A673 (cell line): ENCODE measurements at regions not wholly inside any gene's neighbourhood (a gene's known extent, or its start where the extent isn't known, plus 50 kb on each side); places are given as distances from the start of the nearest gene placed in this dataset.
"Not testable (repeated sequence)": the region's sequence is repeated elsewhere in the genome, so short reads cannot be mapped to it uniquely, and the experiment has no call there.

ENCODE experiments used
- BruUV-seq: library from RNA; stranded (reverse); fragments of 400-500 nt; replicated peaks from 2 replicates; lab custom pipeline; 2021; lab: Mats Ljungman, UMichigan
- CTCF ChIA-PET: fragments of 300-600 bp; sonication (Branson Sonifier 250); formaldehyde crosslinking; loops from one replicate; lab custom pipeline; 2022; ENCODE audit warnings: antibody characterized with exemption; lab: Charles Lee
- POLR2A ChIA-PET: fragments of 300-600 bp; sonication (Branson Sonifier 250); formaldehyde crosslinking; loops from one replicate; lab custom pipeline; 2022; ENCODE audit warnings: antibody characterized with exemption; ENCODE audit not compliant: low non-redundant PET; lab: Charles Lee
- DNase-seq: peaks from one replicate; pipeline ENCODE4 v3.0.0-alpha.2; 2015; ENCODE audit warnings: low spot score
- H3K27ac ChIP-seq: fragments of 200-600 bp; sonication (generic); 2 replicates; pipeline ENCODE4 v1.5.1; 2016; ENCODE audit warnings: mixed run types, low read depth, mild to moderate bottlenecking, mixed read lengths, antibody characterized with exemption, low read length; ENCODE audit not compliant: poor library complexity, severe bottlenecking
- H3K27me3 ChIP-seq: fragments of 200-600 bp; sonication (generic); replicated peaks from 2 replicates; pipeline ENCODE4 v1.6.1; 2017; ENCODE audit warnings: mixed run types, low read depth, mild to moderate bottlenecking, mixed read lengths, antibody characterized with exemption, low read length; ENCODE audit not compliant: insufficient read depth, poor library complexity
- H3K36me3 ChIP-seq: fragments of 200-600 bp; sonication (generic); 2 replicates; pipeline ENCODE4 v1.6.1; 2016; ENCODE audit warnings: mixed run types, mild to moderate bottlenecking, mixed read lengths, antibody characterized with exemption, low read length; ENCODE audit not compliant: insufficient read depth, poor library complexity, severe bottlenecking
- H3K4me1 ChIP-seq: fragments of 200-600 bp; sonication (generic); 2 replicates; pipeline ENCODE4 v1.6.1; 2017; ENCODE audit warnings: mixed run types, mild to moderate bottlenecking, mixed read lengths, antibody characterized with exemption, low read length; ENCODE audit not compliant: insufficient read depth, poor library complexity, severe bottlenecking
- H3K4me3 ChIP-seq: fragments of 200-600 bp; sonication (generic); 2 replicates; pipeline ENCODE4 v1.5.1; 2016; ENCODE audit warnings: low read depth, mixed run types, mild to moderate bottlenecking, mixed read lengths, low read length; ENCODE audit not compliant: poor library complexity, severe bottlenecking
- H3K9me3 ChIP-seq: fragments of 200-600 bp; sonication (generic); 2 replicates; pipeline ENCODE4 v1.6.1; 2016; ENCODE audit warnings: mixed run types, low read depth, mild to moderate bottlenecking, mixed read lengths, antibody characterized with exemption, low read length; ENCODE audit not compliant: poor library complexity, severe bottlenecking
- EZH2 ChIP-seq: fragments of 200-600 bp; sonication (generic); IDR thresholded peaks from 2 replicates; pipeline ENCODE4 v1.6.1; 2017; ENCODE audit warnings: borderline replicate concordance, low read depth, mild to moderate bottlenecking, mixed read lengths, antibody characterized with exemption, low read length; ENCODE audit not compliant: poor library complexity, severe bottlenecking
- intact Hi-C: fragments of 100-400 bp; cut with micrococcal nuclease; formaldehyde crosslinking; loops from one replicate; pipeline ENCODE4 v1.10.0; 2022; ENCODE audit not compliant: unreplicated experiment
- TF ChIP-seq, protein P1 (sequence below): fragments of 300-800, 200-600 bp; sonication (generic); conservative IDR thresholded peaks from 2 replicates; pipeline ENCODE4 v1.5.1; 2017; ENCODE audit warnings: low read depth, mild to moderate bottlenecking, antibody characterized with exemption, low read length, moderate library complexity, mixed read lengths

DNA sequence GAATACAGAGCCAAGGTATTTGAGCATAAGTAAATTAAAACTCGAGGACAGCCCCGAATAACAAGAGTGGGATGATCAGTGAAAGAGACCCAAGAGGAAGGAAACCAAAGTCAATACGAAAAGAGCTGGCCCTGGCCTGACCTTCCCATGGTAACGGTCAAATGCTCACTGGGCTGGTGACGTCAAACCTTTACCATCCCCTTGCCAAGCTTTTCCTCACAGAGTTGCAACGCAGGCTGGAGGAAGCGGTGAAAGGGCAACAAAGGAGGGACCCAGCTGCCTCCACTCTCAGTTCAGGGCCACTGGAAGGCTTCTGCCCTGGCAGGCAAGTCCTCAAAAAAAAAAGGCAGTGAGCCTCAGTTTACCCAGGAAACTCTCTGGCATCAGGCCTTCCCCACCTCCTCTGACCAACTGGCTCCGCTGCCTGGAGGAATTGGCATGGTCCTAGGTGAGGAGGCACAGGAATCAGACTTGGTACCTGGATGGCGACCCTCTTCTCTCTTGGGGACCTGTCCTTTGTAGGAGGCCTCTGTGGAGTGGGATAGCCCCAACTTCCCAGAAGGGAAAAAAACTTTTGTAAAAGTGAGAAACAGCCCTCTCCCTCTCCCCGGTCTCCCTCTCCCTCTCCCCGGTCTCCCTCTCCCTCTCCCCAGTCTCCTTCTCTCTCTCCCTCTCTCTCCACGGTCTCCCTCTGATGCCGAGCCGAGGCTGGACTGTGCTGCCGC, 212.4 kb downstream of the ANAPC1 start:
- POLR2A ChIA-PET = interaction anchor here (0.6 kb wide), 1 partner anchor 10 kb away, joined by 4 read pairs; no protein-coding TSS in a partner anchor
- Histone ChIP-seq H3K9me3 (no peaks in the 10 kb centered on the region), H3K4me1 (no peaks in the 10 kb centered on the region), H3K36me3 (no peaks in the 10 kb centered on the region), H3K27me3 (no peaks in the 10 kb centered on the region), H3K4me3 (no peak overlapping the region), H3K27ac (no peak overlapping the region)
- DNase-seq = no peak
- BruUV-seq = no TSS peak
- intact Hi-C loops = no loop called here
- TF ChIP-seq, protein P1, sequence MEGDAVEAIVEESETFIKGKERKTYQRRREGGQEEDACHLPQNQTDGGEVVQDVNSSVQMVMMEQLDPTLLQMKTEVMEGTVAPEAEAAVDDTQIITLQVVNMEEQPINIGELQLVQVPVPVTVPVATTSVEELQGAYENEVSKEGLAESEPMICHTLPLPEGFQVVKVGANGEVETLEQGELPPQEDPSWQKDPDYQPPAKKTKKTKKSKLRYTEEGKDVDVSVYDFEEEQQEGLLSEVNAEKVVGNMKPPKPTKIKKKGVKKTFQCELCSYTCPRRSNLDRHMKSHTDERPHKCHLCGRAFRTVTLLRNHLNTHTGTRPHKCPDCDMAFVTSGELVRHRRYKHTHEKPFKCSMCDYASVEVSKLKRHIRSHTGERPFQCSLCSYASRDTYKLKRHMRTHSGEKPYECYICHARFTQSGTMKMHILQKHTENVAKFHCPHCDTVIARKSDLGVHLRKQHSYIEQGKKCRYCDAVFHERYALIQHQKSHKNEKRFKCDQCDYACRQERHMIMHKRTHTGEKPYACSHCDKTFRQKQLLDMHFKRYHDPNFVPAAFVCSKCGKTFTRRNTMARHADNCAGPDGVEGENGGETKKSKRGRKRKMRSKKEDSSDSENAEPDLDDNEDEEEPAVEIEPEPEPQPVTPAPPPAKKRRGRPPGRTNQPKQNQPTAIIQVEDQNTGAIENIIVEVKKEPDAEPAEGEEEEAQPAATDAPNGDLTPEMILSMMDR = no peak
- no peak for TF ChIP-seq EZH2
- CTCF ChIA-PET = no interaction called here

DNA sequence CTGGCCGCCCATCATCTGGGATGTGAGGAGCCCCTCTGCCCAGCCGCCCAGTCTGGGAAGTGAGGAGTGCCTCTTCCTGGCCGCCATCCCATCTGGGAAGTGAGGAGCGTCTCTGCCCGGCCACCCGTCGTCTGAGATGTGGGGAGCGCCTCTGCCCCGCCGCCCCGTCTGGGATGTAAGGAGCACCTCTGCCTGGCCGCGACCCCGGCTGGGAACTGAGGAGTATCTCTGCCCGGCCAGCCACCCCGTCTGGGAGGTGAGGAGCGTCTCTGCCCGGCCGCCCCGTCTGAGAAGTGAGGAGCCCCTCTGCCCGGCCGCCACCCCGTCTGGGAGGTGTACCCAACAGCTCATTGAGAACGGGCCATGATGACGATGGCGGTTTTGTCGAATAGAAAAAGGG, 211.4 kb downstream of the ANAPC1 start:
- H3K36me3 ChIP-seq, H3K4me3 ChIP-seq, H3K27me3 ChIP-seq, BruUV-seq, CTCF ChIA-PET, H3K9me3 ChIP-seq, H3K27ac ChIP-seq, intact Hi-C loops, DNase-seq, POLR2A ChIA-PET, H3K4me1 ChIP-seq: not testable (repeated sequence)

DNA sequence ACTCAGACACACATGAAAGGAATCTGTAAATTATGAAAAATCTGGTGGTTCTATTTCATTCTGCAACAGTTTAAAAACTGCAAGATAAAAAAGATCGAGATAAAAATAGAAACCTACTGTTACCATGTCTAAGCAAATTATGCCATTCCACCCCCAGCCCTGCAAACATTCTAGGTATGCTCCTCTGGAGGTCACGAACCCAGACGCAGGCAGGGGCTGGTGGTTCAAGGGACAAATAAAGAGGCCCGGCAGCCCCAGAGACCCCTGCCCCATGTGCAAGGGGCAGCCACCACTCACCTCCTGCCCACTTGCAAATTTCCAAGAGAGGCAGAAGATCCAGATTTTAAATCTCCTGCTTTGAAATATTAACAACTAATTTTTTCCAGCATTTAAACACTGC, 210.5 kb downstream of the ANAPC1 start:
- intact Hi-C loops = no loop called here
- DNase-seq = no peak
- POLR2A ChIA-PET = no interaction called here
- Histone ChIP-seq H3K4me3 (no peak overlapping the region), H3K27me3 (no peaks in the 10 kb centered on the region), H3K9me3 (no peaks in the 10 kb centered on the region), H3K36me3 (no peaks in the 10 kb centered on the region), H3K4me1 (no peaks in the 10 kb centered on the region), H3K27ac (no peak overlapping the region)
- BruUV-seq = no TSS peak
- TF ChIP-seq EZH2 = no peak
- TF ChIP-seq, protein P1 = no peak
- CTCF ChIA-PET = no interaction called here
